H1 (cell line): ENCODE measurements at regions not wholly inside any gene's neighbourhood (a gene's known extent, or its start where the extent isn't known, plus 50 kb on each side); places are given as distances from the start of the nearest gene placed in this dataset.

Source experiments
- CTCF ChIA-PET: fragments of 300-600 bp; sonication (Branson Sonifier 250); formaldehyde crosslinking; loops from one replicate; lab custom pipeline; 2021; ENCODE audit not compliant: partially characterized antibody; lab: Charles Lee
- POLR2A ChIA-PET: fragments of 300-600 bp; sonication (Branson Sonifier 250); formaldehyde crosslinking; loops from one replicate; lab custom pipeline; 2021; ENCODE audit warnings: inconsistent platforms; ENCODE audit not compliant: partially characterized antibody; lab: Charles Lee
- DNase-seq, 2 experiments: peaks; one replicate each; pipeline versions ENCODE4 v3.0.0 to v3.0.0-alpha.2; 2010 to 2022; ENCODE audit warnings: low spot score in 2 of 2, low read depth in 1 of 2, mixed read lengths in 1 of 2
- FAIRE-seq: peaks from 2 replicates; lab custom pipeline; 2011; peaks lifted over from hg19 to GRCh38; lab: Jason Lieb, UNC
- H2AFZ ChIP-seq: 2 replicates; pipeline ENCODE4 v1.8.1; 2012; ENCODE audit warnings: low read length, inconsistent platforms
- H2AK5ac ChIP-seq: 2 replicates; pipeline ENCODE4 v1.6.1; 2013; ENCODE audit warnings: low read depth, low read length
- H2BK120ac ChIP-seq: replicated peaks from 2 replicates; pipeline ENCODE3; 2013; ENCODE audit warnings: low read depth, low read length, inconsistent platforms
- H2BK12ac ChIP-seq: 2 replicates; pipeline ENCODE4 v1.6.1; 2013; ENCODE audit warnings: low read depth, low read length
- H2BK15ac ChIP-seq: 2 replicates; pipeline ENCODE4 v1.6.1; 2013; ENCODE audit warnings: low read length
- H2BK20ac ChIP-seq: 2 replicates; pipeline ENCODE4 v1.6.1; 2013; ENCODE audit warnings: low read length
- H2BK5ac ChIP-seq: 2 replicates; pipeline ENCODE4 v1.6.1; 2013; ENCODE audit warnings: low read depth, low read length
- H3K14ac ChIP-seq: 2 replicates; pipeline ENCODE4 v1.6.1; 2013; ENCODE audit warnings: inconsistent platforms; ENCODE audit not compliant: insufficient read length
- H3K18ac ChIP-seq: 2 replicates; pipeline ENCODE4 v1.6.1; 2013; ENCODE audit warnings: low read length; ENCODE audit errors: extremely low read depth
- H3K23ac ChIP-seq: 2 replicates; pipeline ENCODE4 v1.6.1; 2013; ENCODE audit warnings: inconsistent platforms; ENCODE audit not compliant: insufficient read length
- H3K23me2 ChIP-seq: 2 replicates; pipeline ENCODE4 v1.6.1; 2013; ENCODE audit warnings: low read depth, low read length
- H3K27ac ChIP-seq: 2 replicates; pipeline ENCODE4 v1.6.1; 2011; ENCODE audit warnings: low read depth, low read length, inconsistent platforms
- H3K27me3 ChIP-seq, 4 experiments: replicated peaks in 1 of 4; 1 replicate in 1 of 4; 2 replicates in 3 of 4; pipeline versions ENCODE4 v1.6.1 to v1.8.1; 2011 to 2013; ENCODE audit warnings: low read length in 3 of 4, mild to moderate bottlenecking in 3 of 4, inconsistent platforms in 2 of 4, mixed read lengths in 2 of 4, moderate library complexity in 1 of 4; ENCODE audit not compliant: control insufficient read depth in 3 of 4, insufficient read depth in 3 of 4; ENCODE audit errors: extremely low read depth in 1 of 4
- H3K36me3 ChIP-seq, 4 experiments: 2 replicates each; pipeline versions ENCODE4 v1.6.1 to v1.8.1; 2011 to 2013; ENCODE audit warnings: mild to moderate bottlenecking in 4 of 4, low read length in 3 of 4, moderate library complexity in 2 of 4, control low read depth in 1 of 4, inconsistent platforms in 1 of 4; ENCODE audit not compliant: insufficient read depth in 4 of 4, control insufficient read depth in 2 of 4
- H3K4ac ChIP-seq: replicated peaks from 2 replicates; pipeline ENCODE3; 2013; ENCODE audit warnings: low read length, low read depth, mixed read lengths, inconsistent platforms; ENCODE audit not compliant: insufficient read length
- H3K4me1 ChIP-seq, 4 experiments: replicated peaks in 1 of 4; 1 replicate in 1 of 4; 2 replicates in 3 of 4; pipeline versions ENCODE4 v1.6.1 to v1.8.1; 2011 to 2013; ENCODE audit warnings: low read length in 3 of 4, inconsistent platforms in 2 of 4, mixed read lengths in 1 of 4; ENCODE audit not compliant: insufficient read depth in 4 of 4, control insufficient read depth in 3 of 4
- H3K4me2 ChIP-seq, 2 experiments: 2 replicates each; pipeline versions ENCODE4 v1.6.1 to v1.8.1; 2011 to 2013; ENCODE audit warnings: low read depth in 2 of 2, low read length in 2 of 2, control low read depth in 1 of 2, inconsistent platforms in 1 of 2, mild to moderate bottlenecking in 1 of 2; ENCODE audit not compliant: insufficient read depth in 1 of 2
- H3K4me3 ChIP-seq, 4 experiments: fragments of 200-600, 300-600 bp in 1 of 4; sonication (generic), shearing (Covaris generic), sonication (Bioruptor Twin) in 1 of 4; 2 replicates each; pipeline versions ENCODE4 v1.5.1 to v1.8.1; 2011 to 2016; ENCODE audit warnings: low read length in 4 of 4, low read depth in 3 of 4, control low read depth in 2 of 4, inconsistent platforms in 2 of 4, mild to moderate bottlenecking in 2 of 4, mixed read lengths in 1 of 4, moderate library complexity in 1 of 4; ENCODE audit not compliant: insufficient read depth in 2 of 4; ENCODE audit errors: extremely low read depth in 1 of 4
- H3K56ac ChIP-seq: replicated peaks from 2 replicates; pipeline ENCODE3; 2013; ENCODE audit warnings: low read depth, mild to moderate bottlenecking, mixed read lengths, low read length, inconsistent platforms; ENCODE audit not compliant: insufficient read length
- H3K79me1 ChIP-seq: 2 replicates; pipeline ENCODE4 v1.6.1; 2013; ENCODE audit warnings: low read depth, low read length, control low read depth
- H3K79me2 ChIP-seq, 2 experiments: 2 replicates each; pipeline versions ENCODE4 v1.6.1 to v1.8.1; 2012 to 2013; ENCODE audit warnings: low read length in 2 of 2, mild to moderate bottlenecking in 2 of 2, inconsistent platforms in 1 of 2; ENCODE audit not compliant: insufficient read depth in 2 of 2, control insufficient read depth in 1 of 2
- H3K9ac ChIP-seq, 4 experiments: replicated peaks in 1 of 4; 1 replicate in 1 of 4; 2 replicates in 3 of 4; pipeline versions ENCODE4 v1.6.1 to v1.8.1; 2011 to 2013; ENCODE audit warnings: low read depth in 3 of 4, low read length in 3 of 4, control low read depth in 2 of 4, mild to moderate bottlenecking in 2 of 4, moderate library complexity in 2 of 4, inconsistent platforms in 1 of 4; ENCODE audit errors: extremely low read depth in 1 of 4
- H3K9me3 ChIP-seq, 2 experiments: 2 replicates each; pipeline versions ENCODE4 v1.6.1 to v1.8.1; 2012 to 2013; ENCODE audit warnings: mild to moderate bottlenecking in 2 of 2, moderate library complexity in 2 of 2, control low read depth in 1 of 2, inconsistent platforms in 1 of 2, low read depth in 1 of 2, low read length in 1 of 2, mixed read lengths in 1 of 2; ENCODE audit not compliant: insufficient read depth in 2 of 2
- H4K20me1 ChIP-seq, 2 experiments: replicated peaks in 1 of 2; 2 replicates each; pipeline versions ENCODE3 to v1.8.1; 2011 to 2013; ENCODE audit warnings: inconsistent platforms in 2 of 2, low read length in 2 of 2, mild to moderate bottlenecking in 1 of 2; ENCODE audit not compliant: insufficient read depth in 2 of 2, control insufficient read depth in 1 of 2
- H4K5ac ChIP-seq: 2 replicates; pipeline ENCODE4 v1.6.1; 2013; ENCODE audit warnings: low read length, low read depth, mixed read lengths, inconsistent platforms; ENCODE audit not compliant: insufficient read length
- H4K8ac ChIP-seq: 2 replicates; pipeline ENCODE4 v1.8.0; 2013; ENCODE audit warnings: mild to moderate bottlenecking, moderate library complexity, low read length, inconsistent platforms; ENCODE audit not compliant: insufficient read depth; ENCODE audit errors: extremely low read depth
- H4K91ac ChIP-seq: replicated peaks from 2 replicates; pipeline ENCODE3; 2013; ENCODE audit warnings: low read length, mixed read lengths, inconsistent platforms; ENCODE audit not compliant: insufficient read length
- BRCA1 ChIP-seq: IDR thresholded peaks from 2 replicates; pipeline ENCODE4 v1.6.1; 2012; ENCODE audit warnings: low read depth, low read length, improper control_type of control experiment
- E2F6 ChIP-seq: IDR thresholded peaks from 2 replicates; pipeline ENCODE4 v1.6.1; 2012; ENCODE audit warnings: inconsistent platforms
- EGR1 ChIP-seq: IDR thresholded peaks from 2 replicates; pipeline ENCODE4 v1.6.1; 2011; ENCODE audit warnings: low read depth, low read length, borderline replicate concordance
- GTF2F1 ChIP-seq: IDR thresholded peaks from 2 replicates; pipeline ENCODE4 v1.6.1; 2012; ENCODE audit warnings: low read depth, low read length, improper control_type of control experiment, borderline replicate concordance
- HDAC2 ChIP-seq, 2 experiments: fragments of 300-600 bp in 1 of 2; sonication (generic) in 1 of 2; IDR thresholded peaks; 2 replicates each; pipeline ENCODE4 v1.6.1; 2011 to 2012; ENCODE audit warnings: low read depth in 2 of 2, low read length in 2 of 2, mild to moderate bottlenecking in 2 of 2, moderate library complexity in 2 of 2, borderline replicate concordance in 1 of 2, inconsistent platforms in 1 of 2
- KDM5A ChIP-seq: fragments of 200-600 bp; IDR thresholded peaks from 2 replicates; pipeline ENCODE4 v1.7.1; 2012; ENCODE audit warnings: mild to moderate bottlenecking, low read length, inconsistent platforms, mixed read lengths
- RAD21 ChIP-seq, 2 experiments: IDR thresholded peaks in 1 of 2; conservative IDR thresholded peaks in 1 of 2; 2 replicates each; pipeline ENCODE4 v1.6.1; 2011; ENCODE audit warnings: low read depth in 2 of 2, low read length in 2 of 2, improper control_type of control experiment in 1 of 2, inconsistent platforms in 1 of 2, mild to moderate bottlenecking in 1 of 2, moderate library complexity in 1 of 2
- RBBP5 ChIP-seq: IDR thresholded peaks from 2 replicates; pipeline ENCODE4 v1.7.1; 2012; ENCODE audit warnings: low read depth, mild to moderate bottlenecking, inconsistent platforms, low read length, moderate library complexity, borderline replicate concordance
- RXRA ChIP-seq: IDR thresholded peaks from 2 replicates; pipeline ENCODE4 v1.6.1; 2011; ENCODE audit warnings: low read depth, mild to moderate bottlenecking, low read length, moderate library complexity; ENCODE audit not compliant: insufficient read depth
- TBP ChIP-seq: IDR thresholded peaks from 2 replicates; pipeline ENCODE4 v1.6.1; 2011; ENCODE audit warnings: low read depth, low read length, improper control_type of control experiment
- TEAD4 ChIP-seq: IDR thresholded peaks from 2 replicates; pipeline ENCODE4 v1.6.1; 2012; ENCODE audit warnings: low read depth, low read length, inconsistent platforms, mixed read lengths
- YY1 ChIP-seq: IDR thresholded peaks from 2 replicates; pipeline ENCODE4 v1.6.1; 2011; ENCODE audit warnings: low read depth, mild to moderate bottlenecking, low read length
- ZNF274 ChIP-seq: IDR thresholded peaks from 2 replicates; pipeline ENCODE4 v1.7.0; 2012; ENCODE audit warnings: low read length, borderline replicate concordance; ENCODE audit errors: extremely low read depth

DNA sequence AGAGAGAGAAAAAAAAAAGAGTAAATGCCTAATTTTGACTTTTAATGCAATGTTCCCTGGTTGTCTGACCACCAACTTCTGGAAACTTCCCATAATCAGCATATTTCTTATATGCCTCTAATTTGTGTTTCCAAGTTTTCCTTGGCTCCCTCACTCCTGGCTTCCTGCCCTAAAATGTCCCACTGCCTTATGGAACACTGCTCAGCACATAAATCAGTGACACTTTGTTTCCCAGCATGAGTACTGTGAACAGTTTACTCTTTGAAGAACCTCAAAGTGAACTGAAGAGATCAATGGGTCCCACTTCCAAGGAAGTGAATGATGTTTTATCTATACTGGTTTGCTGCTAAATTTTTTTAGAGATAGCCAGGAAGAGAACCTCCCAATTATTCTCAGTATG is 271.3 kb upstream of the PRMT6 start:
- Histone ChIP-seq H4K20me1 (no peaks in the 10 kb centered on the region), H3K14ac (no peak overlapping the region), H2AK5ac (no peak overlapping the region), H3K27me3 (no peaks in the 10 kb centered on the region), H3K27ac (no peak overlapping the region), H2BK12ac (no peak overlapping the region), H3K9ac (no peak overlapping the region), H2AFZ (no peak overlapping the region), H3K56ac (no peak overlapping the region), H4K91ac (no peak overlapping the region), H3K9me3 (no peaks in the 10 kb centered on the region), H2BK20ac (no peak overlapping the region), H2BK120ac (no peak overlapping the region), H3K4me1 (no peaks in the 10 kb centered on the region), H3K36me3 (no peaks in the 10 kb centered on the region), H3K23ac (no peak overlapping the region), H4K5ac (no peak overlapping the region), H2BK5ac (no peak overlapping the region), H3K4ac (no peak overlapping the region), H3K79me2 (no peaks in the 10 kb centered on the region), H3K18ac (no peak overlapping the region), H3K23me2 (no peaks in the 10 kb centered on the region), H3K79me1 (no peaks in the 10 kb centered on the region), H2BK15ac (no peak overlapping the region), H3K4me2 (no peak overlapping the region), H4K8ac (no peak overlapping the region), H3K4me3 (no peak overlapping the region)
- FAIRE-seq (no peak), DNase-seq (no peak)
- no peak for TF ChIP-seq YY1
- no peak for TF ChIP-seq RXRA
- TF ChIP-seq BRCA1 = no peak
- TF ChIP-seq ZNF274 = no peak
- TF ChIP-seq RAD21 (IDR thresholded peaks at IDR 0.05 in 1 of 2, conservative IDR thresholded peaks at IDR 0.05 in 1 of 2; ENCODE audit: low read depth in 2 of 2, low read length in 2 of 2) = no peak
- no peak for TF ChIP-seq TBP
- no peak for TF ChIP-seq KDM5A
- no peak for TF ChIP-seq GTF2F1
- TF ChIP-seq EGR1 = no peak
- no peak for TF ChIP-seq TEAD4
- TF ChIP-seq HDAC2 (IDR thresholded peaks at IDR 0.05; ENCODE audit: borderline replicate concordance in 1 of 2, low read depth in 2 of 2, low read length in 2 of 2) = no peak
- no peak for TF ChIP-seq RBBP5
- TF ChIP-seq E2F6 = no peak
- POLR2A ChIA-PET = no interaction called here
- CTCF ChIA-PET = no interaction called here
